NCI-H1105 treated with DMSO at 0.1 percent for 48 hours (cell line): ENCODE measurements at regions not wholly inside any gene's neighbourhood (a gene's known extent, or its start where the extent isn't known, plus 50 kb on each side); places are given as distances from the start of the nearest gene placed in this dataset.
A peak's percentile ranks its signal among the peaks of the same experiment; 100 is the strongest.
"Not testable (repeated sequence)": the region's sequence is repeated elsewhere in the genome, so short reads cannot be mapped to it uniquely, and the experiment has no call there.

Source experiments
- DNase-seq: peaks from one replicate; lab custom pipeline; 2025; lab: John Stamatoyannopoulos, UW

- not testable (repeated sequence) for DNase-seq
These were observed 126.0 kb downstream of the SHANK2 start for GRCh38 chr11:71126401-71126800.

- no peak for DNase-seq
These were observed 127.2 kb downstream of the SHANK2 start for GRCh38 chr11:71125150-71125549.

- DNase-seq, result no peak
These were observed 128.2 kb downstream of the SHANK2 start for GRCh38 chr11:71124127-71124526.

GRCh38 chr11:71120471-71120896 lies 131.9 kb downstream of the SHANK2 start:
- DNase-seq, result peak; percentile 14

GRCh38 chr11:71119656-71120269 lies 132.6 kb downstream of the SHANK2 start:
- no peak for DNase-seq

- DNase-seq, result no peak
These were observed 133.6 kb downstream of the SHANK2 start for GRCh38 chr11:71118671-71119250.

- DNase-seq, result no peak
These were observed 135.1 kb downstream of the SHANK2 start for GRCh38 chr11:71117311-71117710.

GRCh38 chr11:71116693-71117040 lies 135.7 kb downstream of the SHANK2 start:
- no peak for DNase-seq

- DNase-seq, result no peak
These were observed 136.3 kb downstream of the SHANK2 start for GRCh38 chr11:71115770-71116692.

- no peak for DNase-seq
These were observed 138.1 kb downstream of the SHANK2 start for GRCh38 chr11:71114124-71114851.

GRCh38 chr11:71112990-71113389 lies 139.4 kb downstream of the SHANK2 start:
- DNase-seq, result peak; percentile 2

GRCh38 chr11:71112454-71112853 lies 139.9 kb downstream of the SHANK2 start:
- DNase-seq, result no peak

GRCh38 chr11:71109586-71109985 lies 142.8 kb downstream of the SHANK2 start:
- no peak for DNase-seq

- no peak for DNase-seq
These were observed 143.2 kb downstream of the SHANK2 start for GRCh38 chr11:71109186-71109585.

- no peak for DNase-seq
These were observed 144.1 kb downstream of the SHANK2 start for GRCh38 chr11:71108013-71108865.

GRCh38 chr11:71106671-71107070 lies 145.7 kb downstream of the SHANK2 start:
- no peak for DNase-seq

- DNase-seq, result no peak
These were observed 149.1 kb downstream of the SHANK2 start for GRCh38 chr11:71103266-71103665.

- no peak for DNase-seq
These were observed 150.0 kb downstream of the SHANK2 start for GRCh38 chr11:71102251-71102995.

- no peak for DNase-seq
These were observed 150.8 kb downstream of the SHANK2 start for GRCh38 chr11:71101606-71102005.

GRCh38 chr11:71101046-71101445 lies 151.3 kb downstream of the SHANK2 start:
- no peak for DNase-seq

- DNase-seq, result no peak
These were observed 153.6 kb downstream of the SHANK2 start for GRCh38 chr11:71098776-71099175.
